Endothelial cell of umbilical vein (primary cell): ENCODE measurements at regions not wholly inside any gene's neighbourhood (a gene's known extent, or its start where the extent isn't known, plus 50 kb on each side); places are given as distances from the start of the nearest gene placed in this dataset.

ENCODE experiments used
- BruUV-seq: library from RNA; stranded (reverse); fragments of 400-500 nt; replicated peaks from 2 replicates; lab custom pipeline; 2021; lab: Mats Ljungman, UMichigan
- CTCF ChIA-PET: fragments of 300-600, 350-600 bp; sonication (Branson Sonifier 250); formaldehyde crosslinking; loops from one replicate; lab custom pipeline; 2021; ENCODE audit warnings: antibody characterized with exemption, inconsistent platforms; lab: Charles Lee
- POLR2A ChIA-PET: fragments of 300-600, 350-600 bp; sonication (Branson Sonifier 250); formaldehyde crosslinking; loops from one replicate; lab custom pipeline; 2021; ENCODE audit warnings: antibody characterized with exemption, inconsistent platforms; lab: Charles Lee
- DNase-seq: peaks from one replicate; pipeline ENCODE4 v3.0.0-alpha.2; 2011; ENCODE audit warnings: low read depth, low spot score
- FAIRE-seq: peaks from 2 replicates; lab custom pipeline; 2011; peaks lifted over from hg19 to GRCh38; lab: Jason Lieb, UNC
- H2AFZ ChIP-seq: 2 replicates; pipeline ENCODE4 v1.6.0; 2012; ENCODE audit warnings: low read depth, low read length, control low read depth, inconsistent platforms
- H3K27ac ChIP-seq: 2 replicates; pipeline ENCODE4 v1.5.1; 2011; ENCODE audit warnings: low read depth, mild to moderate bottlenecking, control low read depth, low read length, moderate library complexity; ENCODE audit not compliant: insufficient read depth
- H3K27me3 ChIP-seq, 2 experiments: 2 replicates each; pipeline versions ENCODE4 v1.6.0 to v1.6.1; 2011; ENCODE audit warnings: low read length in 2 of 2, mixed read lengths in 1 of 2; ENCODE audit not compliant: control insufficient read depth in 2 of 2, insufficient read depth in 2 of 2
- H3K36me3 ChIP-seq, 2 experiments: 2 replicates in 1 of 2; 3 replicates in 1 of 2; pipeline ENCODE4 v1.5.1; 2011; ENCODE audit warnings: low read length in 2 of 2, mild to moderate bottlenecking in 1 of 2, moderate library complexity in 1 of 2; ENCODE audit not compliant: control insufficient read depth in 2 of 2, insufficient read depth in 2 of 2; ENCODE audit errors: extremely low read depth in 1 of 2
- H3K4me1 ChIP-seq: 3 replicates; pipeline ENCODE4 v1.5.1; 2011; ENCODE audit warnings: mild to moderate bottlenecking, low read length; ENCODE audit not compliant: control insufficient read depth, insufficient read depth; ENCODE audit errors: extremely low read depth
- H3K4me2 ChIP-seq: 2 replicates; pipeline ENCODE4 v1.6.1; 2011; ENCODE audit warnings: low read length, control low read depth, mixed read lengths; ENCODE audit not compliant: insufficient read depth
- H3K4me3 ChIP-seq, 3 experiments: fragments of 200-600 bp in 1 of 3; sonication (generic), shearing (Covaris generic) in 1 of 3; replicated peaks in 1 of 3; 2 replicates each; pipeline ENCODE4 v1.5.1; 2011 to 2016; ENCODE audit warnings: control low read depth in 3 of 3, low read length in 3 of 3, mild to moderate bottlenecking in 2 of 3, inconsistent platforms in 1 of 3, low read depth in 1 of 3, moderate library complexity in 1 of 3; ENCODE audit not compliant: insufficient read depth in 1 of 3
- H3K79me2 ChIP-seq: 2 replicates; pipeline ENCODE4 v1.6.0; 2012; ENCODE audit warnings: low read length, inconsistent platforms; ENCODE audit not compliant: control insufficient read depth, insufficient read depth
- H3K9ac ChIP-seq: replicated peaks from 2 replicates; pipeline ENCODE3; 2011; ENCODE audit warnings: low read length, control low read depth; ENCODE audit not compliant: insufficient read depth; ENCODE audit errors: extremely low read depth
- H3K9me1 ChIP-seq: replicated peaks from 3 replicates; pipeline ENCODE4 v1.6.0; 2011; ENCODE audit warnings: mild to moderate bottlenecking, low read length; ENCODE audit not compliant: control insufficient read depth, insufficient read depth; ENCODE audit errors: extremely low read depth
- H3K9me3 ChIP-seq: replicated peaks from 2 replicates; pipeline ENCODE4 v1.5.1; 2012; ENCODE audit warnings: low read length, inconsistent platforms; ENCODE audit not compliant: control insufficient read depth, insufficient read depth
- H4K20me1 ChIP-seq: replicated peaks from 2 replicates; pipeline ENCODE3; 2011; ENCODE audit warnings: mild to moderate bottlenecking, low read length; ENCODE audit not compliant: control insufficient read depth, insufficient read depth; ENCODE audit errors: extremely low read depth
- EZH2 ChIP-seq: IDR thresholded peaks from 2 replicates; pipeline ENCODE4 v1.6.1; 2012; ENCODE audit warnings: borderline replicate concordance, low read depth, mild to moderate bottlenecking, moderate library complexity, low read length, inconsistent platforms; ENCODE audit not compliant: severe bottlenecking
- FOS ChIP-seq: IDR thresholded peaks from 2 replicates; pipeline ENCODE4 v1.6.1; 2011; ENCODE audit warnings: mild to moderate bottlenecking, low read length, moderate library complexity, borderline replicate concordance; ENCODE audit not compliant: insufficient read depth
- JUN ChIP-seq: IDR thresholded peaks from 2 replicates; pipeline ENCODE4 v1.6.1; 2011; ENCODE audit warnings: borderline replicate concordance, low read depth; ENCODE audit not compliant: insufficient read length, insufficient read depth
- MYC ChIP-seq: IDR thresholded peaks from one replicate; pipeline ENCODE4 v1.6.1; 2011; ENCODE audit warnings: mild to moderate bottlenecking, low read depth, low read length
- POLR2A ChIP-seq: IDR thresholded peaks from 2 replicates; pipeline ENCODE4 v1.6.1; 2012; ENCODE audit warnings: low read depth, mild to moderate bottlenecking, control low read depth, low read length
- POLR2AphosphoS5 ChIP-seq: IDR thresholded peaks from 2 replicates; pipeline ENCODE4 v1.6.1; 2012; ENCODE audit warnings: low read depth, mild to moderate bottlenecking, control low read depth, low read length, moderate library complexity; ENCODE audit not compliant: insufficient read depth
- dilution Hi-C: fragments of 300-500 bp; cut with MboI; formaldehyde crosslinking; loops from one replicate; pipeline ENCODE4 v1.15.0; 2019; ENCODE audit warnings: low sequenced_read_pairs; ENCODE audit not compliant: extremely low pct_ligation_motif_present
- intact Hi-C: fragments of 100-400 bp; cut with micrococcal nuclease; formaldehyde crosslinking; loops from one replicate; pipeline ENCODE4 v1.10.0; 2022
- TF ChIP-seq, protein P1 (sequence below): IDR thresholded peaks from 2 replicates; pipeline ENCODE4 v1.6.1; 2011; ENCODE audit not compliant: insufficient read depth, insufficient read length

DNA sequence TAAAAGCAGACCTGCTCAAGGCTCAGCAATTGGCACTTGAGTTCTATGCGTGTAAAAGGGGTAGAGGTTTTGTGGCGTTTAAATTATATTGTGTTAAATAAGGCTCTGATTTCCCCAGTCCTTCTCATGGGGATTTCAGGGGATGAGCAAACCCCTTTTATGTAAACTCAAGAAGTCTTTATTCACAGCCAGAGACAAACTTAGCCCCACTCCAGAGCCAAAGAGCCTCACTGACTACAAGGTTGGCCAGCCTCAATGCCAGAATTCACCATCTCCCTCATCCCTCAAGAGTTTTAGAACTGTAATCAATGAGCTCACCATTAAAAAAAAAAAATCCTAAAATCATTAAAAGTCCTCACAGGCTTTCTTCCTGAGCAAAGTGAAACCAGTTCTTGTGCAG lies 107.8 kb downstream of the SLC30A10 start:
- H4K20me1 ChIP-seq: no peaks in the 10 kb centered on the region
- CTCF ChIA-PET: no interaction called here
- TF ChIP-seq POLR2AphosphoS5: no peak
- TF ChIP-seq, protein P1, sequence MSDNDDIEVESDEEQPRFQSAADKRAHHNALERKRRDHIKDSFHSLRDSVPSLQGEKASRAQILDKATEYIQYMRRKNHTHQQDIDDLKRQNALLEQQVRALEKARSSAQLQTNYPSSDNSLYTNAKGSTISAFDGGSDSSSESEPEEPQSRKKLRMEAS: no peak
- BruUV-seq: no TSS peak
- FAIRE-seq: no peak
- no peak overlapping the region for H3K4me3 ChIP-seq
- no peaks in the 10 kb centered on the region for H3K79me2 ChIP-seq
- no peaks in the 10 kb centered on the region for H3K36me3 ChIP-seq
- H3K4me1 ChIP-seq: no peaks in the 10 kb centered on the region
- no peak overlapping the region for H2AFZ ChIP-seq
- H3K9me1 ChIP-seq: no peaks in the 10 kb centered on the region
- H3K4me2 ChIP-seq: no peak overlapping the region
- H3K27ac ChIP-seq: no peak overlapping the region
- H3K9ac ChIP-seq: no peak overlapping the region
- intact Hi-C loops: no loop called here
- dilution Hi-C loops: no loop called here
- H3K9me3 ChIP-seq: no peaks in the 10 kb centered on the region
- POLR2A ChIA-PET: no interaction called here
- H3K27me3 ChIP-seq: peaks cover 0 to under 1% of the 10 kb centered on the region in 2 experiments
- no peak for DNase-seq

DNA sequence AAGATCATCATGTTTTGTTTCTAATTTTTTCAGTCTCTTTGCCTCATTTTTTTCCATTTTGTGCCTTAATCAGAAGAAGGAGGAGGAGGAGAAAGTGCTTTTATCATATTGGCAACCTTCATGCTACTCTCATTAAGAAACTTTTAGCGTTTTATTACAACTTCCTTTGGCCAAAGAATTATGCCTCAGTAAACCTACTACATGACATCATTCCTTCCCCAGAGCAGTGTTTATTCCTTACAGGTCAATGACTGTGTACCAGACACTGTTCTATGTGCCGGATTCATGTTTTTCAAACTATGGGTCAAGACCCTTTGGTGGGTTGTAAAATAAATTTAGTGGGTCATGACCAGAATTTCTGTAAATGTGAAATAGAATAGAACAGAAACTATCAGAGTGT lies 110.4 kb downstream of the SLC30A10 start:
- no peak for DNase-seq
- Histone ChIP-seq H3K9me3 (no peaks in the 10 kb centered on the region), H3K27me3 (peaks cover 0 to 6% of the 10 kb centered on the region in 2 experiments), H2AFZ (no peak overlapping the region), H3K4me2 (no peak overlapping the region), H3K27ac (no peak overlapping the region), H3K9ac (no peak overlapping the region), H4K20me1 (no peaks in the 10 kb centered on the region), H3K9me1 (no peaks in the 10 kb centered on the region), H3K79me2 (no peaks in the 10 kb centered on the region), H3K4me3 (no peak overlapping the region), H3K4me1 (no peaks in the 10 kb centered on the region), H3K36me3 (no peaks in the 10 kb centered on the region)
- no TSS peak for BruUV-seq
- no peak for FAIRE-seq
- ChIA-PET CTCF (no interaction called here), POLR2A (no interaction called here)
- no peak for TF ChIP-seq EZH2
- TF ChIP-seq MYC: no peak
- TF ChIP-seq FOS: no peak
- TF ChIP-seq JUN: no peak
- TF ChIP-seq, protein P1: no peak
- no peak for TF ChIP-seq POLR2A
- no peak for TF ChIP-seq POLR2AphosphoS5
- intact Hi-C loops: loop anchor here (10.0 kb wide), 3 partner anchors 753 to 1643 kb away; no protein-coding TSS in a partner anchor
- dilution Hi-C loops: no loop called here
